Ishikawa (cell line): ENCODE measurements at regions not wholly inside any gene's neighbourhood (a gene's known extent, or its start where the extent isn't known, plus 50 kb on each side); places are given as distances from the start of the nearest gene placed in this dataset.

Experiments
- CEBPB ChIP-seq: IDR thresholded peaks from 2 replicates; pipeline ENCODE4 v1.6.1; 2012
- CREB1 ChIP-seq: IDR thresholded peaks from 2 replicates; pipeline ENCODE4 v1.6.1; 2012; ENCODE audit warnings: low read depth
- EP300 ChIP-seq: IDR thresholded peaks from 2 replicates; pipeline ENCODE4 v1.6.1; 2012; ENCODE audit warnings: borderline replicate concordance
- FOXM1 ChIP-seq: IDR thresholded peaks from 2 replicates; pipeline ENCODE4 v1.6.1; 2012; ENCODE audit warnings: low read depth, borderline replicate concordance
- MAX ChIP-seq: IDR thresholded peaks from 2 replicates; pipeline ENCODE4 v1.6.1; 2012
- NFIC ChIP-seq: IDR thresholded peaks from 2 replicates; pipeline ENCODE4 v1.6.1; 2012
- RAD21 ChIP-seq: IDR thresholded peaks from 2 replicates; pipeline ENCODE4 v1.6.1; 2012; ENCODE audit warnings: low read depth
- REST ChIP-seq: IDR thresholded peaks from 2 replicates; pipeline ENCODE4 v1.6.1; 2012; ENCODE audit warnings: low read depth, mild to moderate bottlenecking
- TEAD4 ChIP-seq: IDR thresholded peaks from 2 replicates; pipeline ENCODE4 v1.6.1; 2012
- USF1 ChIP-seq: IDR thresholded peaks from 2 replicates; pipeline ENCODE4 v1.6.1; 2012
- YY1 ChIP-seq: IDR thresholded peaks from 2 replicates; pipeline ENCODE4 v1.6.1; 2012; ENCODE audit warnings: low read depth
- ZBTB7A ChIP-seq: IDR thresholded peaks from 2 replicates; pipeline ENCODE4 v1.6.1; 2012; ENCODE audit warnings: low read depth

GRCh38 chr6:156337801-156338200 lies 439.4 kb upstream of the ARID1B start:
- TF ChIP-seq RAD21 (no peak), FOXM1 (no peak), YY1 (no peak), CEBPB (no peak), USF1 (no peak), EP300 (no peak), CREB1 (no peak), ZBTB7A (no peak), REST (no peak), NFIC (no peak), TEAD4 (no peak), MAX (no peak)
